GM23338 (cell line): ENCODE measurements at regions not wholly inside any gene's neighbourhood (a gene's known extent, or its start where the extent isn't known, plus 50 kb on each side); places are given as distances from the start of the nearest gene placed in this dataset.

Source experiments
- ATAC-seq: fragments of 200-7000 bp; cut with Tn5 transposase; 3 replicates; pipeline ENCODE4 v1.9.1; 2020
- DNase-seq: peaks from one replicate; pipeline ENCODE4 v3.0.0-alpha.2; 2015; ENCODE audit warnings: low spot score
- H2AFZ ChIP-seq: fragments of 200-600 bp; sonication (generic); 2 replicates; pipeline ENCODE4 v1.8.0; 2016; ENCODE audit warnings: antibody characterized with exemption, mild to moderate bottlenecking, moderate library complexity
- H3F3A ChIP-seq: fragments of 200-600 bp; sonication (generic); replicated peaks from 2 replicates; pipeline ENCODE4 v1.8.0; 2017; ENCODE audit warnings: antibody characterized with exemption, mixed run types, low read depth
- H3K27ac ChIP-seq: fragments of 200-600 bp; sonication (generic); 2 replicates; pipeline ENCODE4 v1.6.1; 2016; ENCODE audit warnings: low read depth
- H3K27me3 ChIP-seq: fragments of 200-600 bp; sonication (generic); 2 replicates; pipeline ENCODE4 v1.8.0; 2016; ENCODE audit warnings: mild to moderate bottlenecking, mixed run types, moderate library complexity; ENCODE audit not compliant: insufficient read depth
- H3K36me3 ChIP-seq: fragments of 200-600 bp; sonication (generic); 2 replicates; pipeline ENCODE4 v1.8.0; 2016; ENCODE audit warnings: mild to moderate bottlenecking; ENCODE audit not compliant: insufficient read depth
- H3K4me1 ChIP-seq: fragments of 200-600 bp; sonication (generic); 2 replicates; pipeline ENCODE4 v1.8.0; 2016; ENCODE audit warnings: mild to moderate bottlenecking, moderate library complexity; ENCODE audit not compliant: insufficient read depth
- H3K4me2 ChIP-seq: fragments of 200-600 bp; sonication (generic); 2 replicates; pipeline ENCODE4 v1.7.1; 2017; ENCODE audit warnings: mixed run types
- H3K4me3 ChIP-seq: fragments of 200-600 bp; sonication (generic); 2 replicates; pipeline ENCODE4 v1.6.1; 2016; ENCODE audit warnings: mixed run types
- H3K79me2 ChIP-seq: fragments of 200-600 bp; sonication (generic); replicated peaks from 2 replicates; pipeline ENCODE4 v1.8.0; 2017; ENCODE audit warnings: mild to moderate bottlenecking; ENCODE audit not compliant: insufficient read depth
- H3K9me2 ChIP-seq: fragments of 200-600 bp; sonication (generic); 2 replicates; pipeline ENCODE4 v1.8.0; 2017; ENCODE audit not compliant: insufficient read depth
- H4K20me1 ChIP-seq: fragments of 200-600 bp; sonication (generic); replicated peaks from 2 replicates; pipeline ENCODE4 v1.8.0; 2017; ENCODE audit warnings: mild to moderate bottlenecking; ENCODE audit not compliant: insufficient read depth
- H3K27ac Mint-ChIP-seq: 2 replicates; pipeline ENCODE4 v1.8.0; 2020; ENCODE audit warnings: inconsistent platforms, mild to moderate bottlenecking, moderate library complexity, mixed read lengths
- H3K27me3 Mint-ChIP-seq: 3 replicates; pipeline ENCODE4 v1.8.0; 2022; ENCODE audit warnings: low read depth, mild to moderate bottlenecking, moderate library complexity, mixed read lengths, inconsistent platforms; ENCODE audit not compliant: insufficient read depth, poor library complexity
- H3K36me3 Mint-ChIP-seq: 3 replicates; pipeline ENCODE4 v1.8.0; 2021; ENCODE audit warnings: low read depth, mild to moderate bottlenecking, inconsistent platforms, moderate library complexity, mixed read lengths
- H3K4me1 Mint-ChIP-seq: 3 replicates; pipeline ENCODE4 v1.8.0; 2020; ENCODE audit warnings: mild to moderate bottlenecking, inconsistent platforms, mixed read lengths
- H3K4me3 Mint-ChIP-seq: 3 replicates; pipeline ENCODE4 v1.8.0; 2021; ENCODE audit warnings: moderate library complexity, mild to moderate bottlenecking, inconsistent platforms, mixed read lengths
- H3K9me3 Mint-ChIP-seq: 3 replicates; pipeline ENCODE4 v1.8.0; 2020; ENCODE audit warnings: moderate library complexity, mild to moderate bottlenecking, inconsistent platforms, mixed read lengths
- EZH2 ChIP-seq: fragments of 200-600 bp; sonication (generic); IDR thresholded peaks from one replicate; pipeline ENCODE4 v1.8.0; 2017; ENCODE audit warnings: antibody characterized with exemption, mild to moderate bottlenecking, low read depth; ENCODE audit not compliant: unreplicated experiment
- JUNB ChIP-seq: IDR thresholded peaks from one replicate; pipeline ENCODE4 v1.6.1; 2016; ENCODE audit warnings: antibody characterized with exemption; ENCODE audit not compliant: unreplicated experiment
- POLR2AphosphoS5 ChIP-seq: IDR thresholded peaks from 2 replicates; pipeline ENCODE4 v1.6.1; 2016; ENCODE audit warnings: antibody characterized with exemption, low read depth
- TF ChIP-seq, protein P1 (sequence below), 2 experiments: fragments of 200-600 bp in 1 of 2; sonication (generic) in 1 of 2; conservative IDR thresholded peaks; 2 replicates each; pipeline versions ENCODE4 v1.5.1 to v1.6.1; 2016 to 2017; ENCODE audit warnings: antibody characterized with exemption in 2 of 2, low read depth in 2 of 2, mild to moderate bottlenecking in 2 of 2, moderate library complexity in 1 of 2
- TF ChIP-seq, protein P2 (sequence below): IDR thresholded peaks from 2 replicates; pipeline ENCODE4 v1.6.1; 2016; ENCODE audit warnings: antibody characterized with exemption

DNA sequence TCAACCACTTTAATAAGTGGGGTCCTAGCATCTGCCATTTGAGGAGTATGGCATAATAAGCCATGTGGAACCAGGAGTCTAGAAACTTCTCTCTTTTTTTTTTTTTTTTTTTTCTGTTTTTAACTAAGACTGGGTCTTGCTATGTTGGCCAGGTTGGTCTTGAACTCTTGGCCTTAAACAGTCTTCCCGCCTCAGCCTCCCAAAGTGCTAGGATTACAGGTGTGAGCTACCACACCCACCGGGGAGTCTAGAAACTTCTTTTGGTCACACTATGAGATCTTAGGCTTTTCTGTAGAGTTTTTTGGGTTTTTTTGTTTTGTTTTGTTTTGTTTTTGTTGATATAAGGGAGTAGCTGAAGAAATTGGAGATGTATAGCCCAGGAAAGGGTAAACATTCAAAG is 52.9 kb downstream of the ZBTB38 start:
- peaks cover under 1% of the 10 kb centered on the region for H3K27me3 Mint-ChIP-seq
- no peak overlapping the region for H3K27ac ChIP-seq
- H3K9me2 ChIP-seq, result peaks cover 3% of the 10 kb centered on the region; the same call in 1 of the 2 replicates
- no peaks in the 10 kb centered on the region for H4K20me1 ChIP-seq
- peaks cover 9% of the 10 kb centered on the region for H3K4me1 Mint-ChIP-seq
- no peaks in the 10 kb centered on the region for H3K27me3 ChIP-seq
- H3K9me3 Mint-ChIP-seq, result no peaks in the 10 kb centered on the region
- H3F3A ChIP-seq, result no peaks in the 10 kb centered on the region
- no peak overlapping the region for H3K4me3 Mint-ChIP-seq
- H3K36me3 Mint-ChIP-seq, result no peaks in the 10 kb centered on the region; the same call in 2 of the 3 replicates
- no peaks in the 10 kb centered on the region for H3K79me2 ChIP-seq
- H2AFZ ChIP-seq, result no peak overlapping the region
- ATAC-seq, result no peak
- H3K27ac Mint-ChIP-seq, result no peak overlapping the region
- no peak overlapping the region for H3K4me2 ChIP-seq
- H3K4me1 ChIP-seq, result no peaks in the 10 kb centered on the region
- no peaks in the 10 kb centered on the region for H3K36me3 ChIP-seq
- DNase-seq, result no peak
- H3K4me3 ChIP-seq, result no peak overlapping the region
- TF ChIP-seq, protein P1, sequence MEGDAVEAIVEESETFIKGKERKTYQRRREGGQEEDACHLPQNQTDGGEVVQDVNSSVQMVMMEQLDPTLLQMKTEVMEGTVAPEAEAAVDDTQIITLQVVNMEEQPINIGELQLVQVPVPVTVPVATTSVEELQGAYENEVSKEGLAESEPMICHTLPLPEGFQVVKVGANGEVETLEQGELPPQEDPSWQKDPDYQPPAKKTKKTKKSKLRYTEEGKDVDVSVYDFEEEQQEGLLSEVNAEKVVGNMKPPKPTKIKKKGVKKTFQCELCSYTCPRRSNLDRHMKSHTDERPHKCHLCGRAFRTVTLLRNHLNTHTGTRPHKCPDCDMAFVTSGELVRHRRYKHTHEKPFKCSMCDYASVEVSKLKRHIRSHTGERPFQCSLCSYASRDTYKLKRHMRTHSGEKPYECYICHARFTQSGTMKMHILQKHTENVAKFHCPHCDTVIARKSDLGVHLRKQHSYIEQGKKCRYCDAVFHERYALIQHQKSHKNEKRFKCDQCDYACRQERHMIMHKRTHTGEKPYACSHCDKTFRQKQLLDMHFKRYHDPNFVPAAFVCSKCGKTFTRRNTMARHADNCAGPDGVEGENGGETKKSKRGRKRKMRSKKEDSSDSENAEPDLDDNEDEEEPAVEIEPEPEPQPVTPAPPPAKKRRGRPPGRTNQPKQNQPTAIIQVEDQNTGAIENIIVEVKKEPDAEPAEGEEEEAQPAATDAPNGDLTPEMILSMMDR (conservative IDR thresholded peaks at IDR 0.05; ENCODE audit: low read depth in 2 of 2), result no peak
- no peak for TF ChIP-seq POLR2AphosphoS5
- no peak for TF ChIP-seq EZH2
- TF ChIP-seq, protein P2, sequence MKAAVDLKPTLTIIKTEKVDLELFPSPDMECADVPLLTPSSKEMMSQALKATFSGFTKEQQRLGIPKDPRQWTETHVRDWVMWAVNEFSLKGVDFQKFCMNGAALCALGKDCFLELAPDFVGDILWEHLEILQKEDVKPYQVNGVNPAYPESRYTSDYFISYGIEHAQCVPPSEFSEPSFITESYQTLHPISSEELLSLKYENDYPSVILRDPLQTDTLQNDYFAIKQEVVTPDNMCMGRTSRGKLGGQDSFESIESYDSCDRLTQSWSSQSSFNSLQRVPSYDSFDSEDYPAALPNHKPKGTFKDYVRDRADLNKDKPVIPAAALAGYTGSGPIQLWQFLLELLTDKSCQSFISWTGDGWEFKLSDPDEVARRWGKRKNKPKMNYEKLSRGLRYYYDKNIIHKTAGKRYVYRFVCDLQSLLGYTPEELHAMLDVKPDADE, result no peak

DNA sequence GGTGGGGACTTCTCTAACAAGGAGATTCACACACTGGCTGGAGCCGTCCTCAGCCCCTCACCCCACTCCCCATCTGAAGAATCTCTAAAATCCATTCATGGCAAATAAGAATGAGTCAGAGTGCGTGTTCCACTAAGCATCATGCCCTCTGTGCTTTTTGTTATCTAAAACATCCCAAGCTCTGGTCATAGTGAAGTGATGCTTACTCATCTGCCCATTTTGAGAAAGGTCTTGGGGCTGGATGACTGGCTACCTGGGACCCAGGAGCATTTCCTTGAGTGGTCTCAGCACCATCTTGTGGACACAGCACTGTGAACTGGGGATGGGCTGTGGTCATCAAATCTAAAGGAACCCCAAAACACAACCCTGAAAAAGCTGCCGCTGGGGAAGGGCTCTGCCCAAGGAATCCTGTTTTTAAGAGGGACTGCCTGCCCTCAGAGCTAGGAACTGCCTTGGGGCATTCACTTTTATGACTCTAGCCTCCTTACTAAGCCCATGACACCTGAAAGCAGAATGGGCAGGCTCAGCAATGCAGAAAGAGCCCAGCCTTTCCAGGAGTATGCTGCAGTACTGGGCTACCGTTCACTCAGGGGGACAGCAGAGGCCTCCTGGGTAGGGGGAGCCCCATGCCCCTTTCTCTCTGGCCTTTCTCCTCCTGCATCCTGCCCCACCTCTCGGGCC is 53.5 kb downstream of the ZBTB38 start:
- Mint-ChIP-seq H3K9me3 (no peaks in the 10 kb centered on the region), H3K27me3 (peaks cover 5% of the 10 kb centered on the region), H3K36me3 (no peaks in the 10 kb centered on the region; the same call in 2 of the 3 replicates), H3K4me1 (peaks cover 15% of the 10 kb centered on the region), H3K4me3 (no peak overlapping the region), H3K27ac (no peak overlapping the region)
- peaks cover 3% of the 10 kb centered on the region; the same call in 1 of the 2 replicates for H3K4me1 ChIP-seq
- no peak overlapping the region for H2AFZ ChIP-seq
- no peaks in the 10 kb centered on the region for H3K27me3 ChIP-seq
- TF ChIP-seq, protein P1 (conservative IDR thresholded peaks at IDR 0.05; ENCODE audit: low read depth in 2 of 2), result peak in 1 of 2 experiments; percentile 49; a peak in 3 of 4 replicates
- no peak for TF ChIP-seq JUNB
- peak; percentile 17; the same call in 1 of the 3 replicates for ATAC-seq
- DNase-seq, result no peak
- H3F3A ChIP-seq, result no peaks in the 10 kb centered on the region
- H3K79me2 ChIP-seq, result no peaks in the 10 kb centered on the region
- H3K9me2 ChIP-seq, result no peaks in the 10 kb centered on the region
- H3K27ac ChIP-seq, result no peak overlapping the region
- no peaks in the 10 kb centered on the region for H4K20me1 ChIP-seq
- no peak overlapping the region for H3K4me3 ChIP-seq
- no peaks in the 10 kb centered on the region for H3K36me3 ChIP-seq
- H3K4me2 ChIP-seq, result no peak overlapping the region
